GM23338 (cell line): ENCODE measurements at regions not wholly inside any gene's neighbourhood (a gene's known extent, or its start where the extent isn't known, plus 50 kb on each side); places are given as distances from the start of the nearest gene placed in this dataset.

Experiments
- ATAC-seq: fragments of 200-7000 bp; cut with Tn5 transposase; 3 replicates; pipeline ENCODE4 v1.9.1; 2020
- DNase-seq: peaks from one replicate; pipeline ENCODE4 v3.0.0-alpha.2; 2015; ENCODE audit warnings: low spot score
- H2AFZ ChIP-seq: fragments of 200-600 bp; sonication (generic); 2 replicates; pipeline ENCODE4 v1.8.0; 2016; ENCODE audit warnings: antibody characterized with exemption, mild to moderate bottlenecking, moderate library complexity
- H3F3A ChIP-seq: fragments of 200-600 bp; sonication (generic); replicated peaks from 2 replicates; pipeline ENCODE4 v1.8.0; 2017; ENCODE audit warnings: antibody characterized with exemption, mixed run types, low read depth
- H3K27ac ChIP-seq: fragments of 200-600 bp; sonication (generic); 2 replicates; pipeline ENCODE4 v1.6.1; 2016; ENCODE audit warnings: low read depth
- H3K27me3 ChIP-seq: fragments of 200-600 bp; sonication (generic); 2 replicates; pipeline ENCODE4 v1.8.0; 2016; ENCODE audit warnings: mild to moderate bottlenecking, mixed run types, moderate library complexity; ENCODE audit not compliant: insufficient read depth
- H3K36me3 ChIP-seq: fragments of 200-600 bp; sonication (generic); 2 replicates; pipeline ENCODE4 v1.8.0; 2016; ENCODE audit warnings: mild to moderate bottlenecking; ENCODE audit not compliant: insufficient read depth
- H3K4me1 ChIP-seq: fragments of 200-600 bp; sonication (generic); 2 replicates; pipeline ENCODE4 v1.8.0; 2016; ENCODE audit warnings: mild to moderate bottlenecking, moderate library complexity; ENCODE audit not compliant: insufficient read depth
- H3K4me2 ChIP-seq: fragments of 200-600 bp; sonication (generic); 2 replicates; pipeline ENCODE4 v1.7.1; 2017; ENCODE audit warnings: mixed run types
- H3K4me3 ChIP-seq: fragments of 200-600 bp; sonication (generic); 2 replicates; pipeline ENCODE4 v1.6.1; 2016; ENCODE audit warnings: mixed run types
- H3K79me2 ChIP-seq: fragments of 200-600 bp; sonication (generic); replicated peaks from 2 replicates; pipeline ENCODE4 v1.8.0; 2017; ENCODE audit warnings: mild to moderate bottlenecking; ENCODE audit not compliant: insufficient read depth
- H3K9me2 ChIP-seq: fragments of 200-600 bp; sonication (generic); 2 replicates; pipeline ENCODE4 v1.8.0; 2017; ENCODE audit not compliant: insufficient read depth
- H4K20me1 ChIP-seq: fragments of 200-600 bp; sonication (generic); replicated peaks from 2 replicates; pipeline ENCODE4 v1.8.0; 2017; ENCODE audit warnings: mild to moderate bottlenecking; ENCODE audit not compliant: insufficient read depth
- H3K27ac Mint-ChIP-seq: 2 replicates; pipeline ENCODE4 v1.8.0; 2020; ENCODE audit warnings: inconsistent platforms, mild to moderate bottlenecking, moderate library complexity, mixed read lengths
- H3K27me3 Mint-ChIP-seq: 3 replicates; pipeline ENCODE4 v1.8.0; 2022; ENCODE audit warnings: low read depth, mild to moderate bottlenecking, moderate library complexity, mixed read lengths, inconsistent platforms; ENCODE audit not compliant: insufficient read depth, poor library complexity
- H3K36me3 Mint-ChIP-seq: 3 replicates; pipeline ENCODE4 v1.8.0; 2021; ENCODE audit warnings: low read depth, mild to moderate bottlenecking, inconsistent platforms, moderate library complexity, mixed read lengths
- H3K4me1 Mint-ChIP-seq: 3 replicates; pipeline ENCODE4 v1.8.0; 2020; ENCODE audit warnings: mild to moderate bottlenecking, inconsistent platforms, mixed read lengths
- H3K4me3 Mint-ChIP-seq: 3 replicates; pipeline ENCODE4 v1.8.0; 2021; ENCODE audit warnings: moderate library complexity, mild to moderate bottlenecking, inconsistent platforms, mixed read lengths
- H3K9me3 Mint-ChIP-seq: 3 replicates; pipeline ENCODE4 v1.8.0; 2020; ENCODE audit warnings: moderate library complexity, mild to moderate bottlenecking, inconsistent platforms, mixed read lengths
- EZH2phosphoT487 ChIP-seq: fragments of 200-600 bp; sonication (generic); IDR thresholded peaks from one replicate; pipeline ENCODE4 v1.8.1; 2018; ENCODE audit warnings: antibody characterized with exemption; ENCODE audit not compliant: unreplicated experiment
- JUNB ChIP-seq: IDR thresholded peaks from one replicate; pipeline ENCODE4 v1.6.1; 2016; ENCODE audit warnings: antibody characterized with exemption; ENCODE audit not compliant: unreplicated experiment
- NANOG ChIP-seq: IDR thresholded peaks from 2 replicates; pipeline ENCODE4 v1.6.1; 2016; ENCODE audit warnings: antibody characterized with exemption, borderline replicate concordance
- POLR2AphosphoS5 ChIP-seq: IDR thresholded peaks from 2 replicates; pipeline ENCODE4 v1.6.1; 2016; ENCODE audit warnings: antibody characterized with exemption, low read depth
- STAT1 ChIP-seq: IDR thresholded peaks from one replicate; pipeline ENCODE4 v1.6.1; 2016; ENCODE audit warnings: antibody characterized with exemption; ENCODE audit not compliant: unreplicated experiment
- ZNF114 ChIP-seq: fragments of 250-450 bp; sonication (Bioruptor Pico); IDR thresholded peaks from 2 replicates; pipeline ENCODE4 v1.5.0; 2020; ENCODE audit warnings: mild to moderate bottlenecking, moderate library complexity
- ZNF331 ChIP-seq: fragments of 250-450 bp; sonication (Bioruptor Pico); IDR thresholded peaks from 2 replicates; pipeline ENCODE4 v1.5.0; 2020; ENCODE audit warnings: low read depth, mild to moderate bottlenecking, moderate library complexity
- TF ChIP-seq, protein P1 (sequence below): IDR thresholded peaks from one replicate; pipeline ENCODE4 v1.6.1; 2018; ENCODE audit warnings: antibody characterized with exemption; ENCODE audit not compliant: unreplicated experiment
- TF ChIP-seq, protein P2 (sequence below): IDR thresholded peaks from 2 replicates; pipeline ENCODE4 v1.6.1; 2016; ENCODE audit warnings: antibody characterized with exemption

DNA sequence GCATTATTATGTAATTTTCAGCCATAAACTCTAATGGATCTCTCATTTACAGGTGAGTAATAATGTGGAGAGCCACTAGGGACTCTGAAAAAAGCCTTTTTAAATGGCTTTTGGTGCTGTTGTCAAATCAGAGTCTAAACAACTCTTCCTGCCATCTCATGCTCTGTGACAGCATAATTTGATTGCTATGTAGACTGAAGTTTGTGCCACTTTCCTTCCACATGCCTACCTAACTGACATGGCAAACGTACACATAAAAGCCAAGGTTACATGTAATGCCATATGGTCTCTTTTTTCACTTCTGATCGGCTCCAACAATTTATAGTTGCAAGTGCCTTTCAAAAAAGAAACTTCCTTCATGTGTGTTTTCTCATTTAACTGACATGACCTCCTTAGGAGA, 94.3 kb downstream of the SH2D1A start (continued):
- TF ChIP-seq, protein P1, sequence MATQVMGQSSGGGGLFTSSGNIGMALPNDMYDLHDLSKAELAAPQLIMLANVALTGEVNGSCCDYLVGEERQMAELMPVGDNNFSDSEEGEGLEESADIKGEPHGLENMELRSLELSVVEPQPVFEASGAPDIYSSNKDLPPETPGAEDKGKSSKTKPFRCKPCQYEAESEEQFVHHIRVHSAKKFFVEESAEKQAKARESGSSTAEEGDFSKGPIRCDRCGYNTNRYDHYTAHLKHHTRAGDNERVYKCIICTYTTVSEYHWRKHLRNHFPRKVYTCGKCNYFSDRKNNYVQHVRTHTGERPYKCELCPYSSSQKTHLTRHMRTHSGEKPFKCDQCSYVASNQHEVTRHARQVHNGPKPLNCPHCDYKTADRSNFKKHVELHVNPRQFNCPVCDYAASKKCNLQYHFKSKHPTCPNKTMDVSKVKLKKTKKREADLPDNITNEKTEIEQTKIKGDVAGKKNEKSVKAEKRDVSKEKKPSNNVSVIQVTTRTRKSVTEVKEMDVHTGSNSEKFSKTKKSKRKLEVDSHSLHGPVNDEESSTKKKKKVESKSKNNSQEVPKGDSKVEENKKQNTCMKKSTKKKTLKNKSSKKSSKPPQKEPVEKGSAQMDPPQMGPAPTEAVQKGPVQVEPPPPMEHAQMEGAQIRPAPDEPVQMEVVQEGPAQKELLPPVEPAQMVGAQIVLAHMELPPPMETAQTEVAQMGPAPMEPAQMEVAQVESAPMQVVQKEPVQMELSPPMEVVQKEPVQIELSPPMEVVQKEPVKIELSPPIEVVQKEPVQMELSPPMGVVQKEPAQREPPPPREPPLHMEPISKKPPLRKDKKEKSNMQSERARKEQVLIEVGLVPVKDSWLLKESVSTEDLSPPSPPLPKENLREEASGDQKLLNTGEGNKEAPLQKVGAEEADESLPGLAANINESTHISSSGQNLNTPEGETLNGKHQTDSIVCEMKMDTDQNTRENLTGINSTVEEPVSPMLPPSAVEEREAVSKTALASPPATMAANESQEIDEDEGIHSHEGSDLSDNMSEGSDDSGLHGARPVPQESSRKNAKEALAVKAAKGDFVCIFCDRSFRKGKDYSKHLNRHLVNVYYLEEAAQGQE, result no peak
- TF ChIP-seq, protein P2, sequence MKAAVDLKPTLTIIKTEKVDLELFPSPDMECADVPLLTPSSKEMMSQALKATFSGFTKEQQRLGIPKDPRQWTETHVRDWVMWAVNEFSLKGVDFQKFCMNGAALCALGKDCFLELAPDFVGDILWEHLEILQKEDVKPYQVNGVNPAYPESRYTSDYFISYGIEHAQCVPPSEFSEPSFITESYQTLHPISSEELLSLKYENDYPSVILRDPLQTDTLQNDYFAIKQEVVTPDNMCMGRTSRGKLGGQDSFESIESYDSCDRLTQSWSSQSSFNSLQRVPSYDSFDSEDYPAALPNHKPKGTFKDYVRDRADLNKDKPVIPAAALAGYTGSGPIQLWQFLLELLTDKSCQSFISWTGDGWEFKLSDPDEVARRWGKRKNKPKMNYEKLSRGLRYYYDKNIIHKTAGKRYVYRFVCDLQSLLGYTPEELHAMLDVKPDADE, result no peak
- TF ChIP-seq NANOG, result no peak
- TF ChIP-seq JUNB, result no peak

DNA sequence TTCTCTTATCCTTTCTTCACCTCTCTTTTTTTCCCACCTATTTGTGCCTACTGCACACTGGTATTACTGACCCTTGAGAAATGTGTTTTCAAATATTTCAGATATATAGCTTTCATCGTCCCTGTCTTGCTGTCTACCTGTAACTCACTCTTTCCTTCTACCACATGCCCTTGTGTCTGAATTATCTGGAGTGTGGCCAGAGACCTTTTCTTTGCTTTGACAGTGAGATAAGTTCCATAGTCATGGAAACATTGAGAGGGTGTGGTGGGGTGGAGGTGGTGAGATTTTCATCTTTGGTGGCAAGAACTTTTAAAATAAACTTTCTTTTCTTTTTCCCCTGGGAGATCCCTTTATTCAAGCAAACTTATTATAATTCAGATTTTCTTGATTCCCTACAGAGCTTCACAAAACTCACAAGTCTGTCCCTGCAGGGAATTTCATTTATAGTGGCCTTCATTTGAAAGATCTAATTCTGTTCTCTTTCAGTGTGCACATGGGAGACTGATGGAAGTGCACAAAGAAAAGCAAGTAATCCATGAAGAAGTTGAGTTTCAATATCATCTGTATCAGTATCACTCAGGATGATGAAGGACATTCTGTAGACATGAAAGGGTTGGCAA, 95.7 kb downstream of the SH2D1A start:
- no peaks in the 10 kb centered on the region for H3K79me2 ChIP-seq
- peaks cover 11% of the 10 kb centered on the region; the same call in 2 of the 3 replicates for H3K4me1 Mint-ChIP-seq
- no peak overlapping the region for H3K4me3 Mint-ChIP-seq
- no peaks in the 10 kb centered on the region for H3K9me3 Mint-ChIP-seq
- no peaks in the 10 kb centered on the region for H3K36me3 Mint-ChIP-seq
- H3F3A ChIP-seq, result no peaks in the 10 kb centered on the region
- no peaks in the 10 kb centered on the region for H4K20me1 ChIP-seq
- no peaks in the 10 kb centered on the region for H3K27me3 ChIP-seq
- H3K36me3 ChIP-seq, result no peaks in the 10 kb centered on the region
- no peak for DNase-seq
- H2AFZ ChIP-seq, result no peak overlapping the region
- no peak overlapping the region for H3K4me3 ChIP-seq
- no peak overlapping the region for H3K4me2 ChIP-seq
- peaks cover 10% of the 10 kb centered on the region for H3K4me1 ChIP-seq
- no peaks in the 10 kb centered on the region for H3K9me2 ChIP-seq
- no peak overlapping the region for H3K27ac ChIP-seq
- no peak overlapping the region for H3K27ac Mint-ChIP-seq
- no peak for ATAC-seq
- no peaks in the 10 kb centered on the region for H3K27me3 Mint-ChIP-seq
- TF ChIP-seq POLR2AphosphoS5, result no peak
- no peak for TF ChIP-seq STAT1
- no peak for TF ChIP-seq EZH2phosphoT487
- TF ChIP-seq, protein P2, result no peak
- no peak for TF ChIP-seq JUNB
- no peak for TF ChIP-seq NANOG
- TF ChIP-seq, protein P1, result no peak
- no peak for TF ChIP-seq ZNF331
- TF ChIP-seq ZNF114 (CRISPR knock-in tag), result no peak
